Fibroblast of lung (primary cell): ENCODE measurements at regions not wholly inside any gene's neighbourhood (a gene's known extent, or its start where the extent isn't known, plus 50 kb on each side); places are given as distances from the start of the nearest gene placed in this dataset.
A peak's percentile ranks its signal among the peaks of the same experiment; 100 is the strongest.

Source experiments
- DNase-seq, 2 donors: peaks; one replicate each; pipeline versions ENCODE4 v3.0.0 to v3.0.0-alpha.2; 2010; ENCODE audit warnings: low read depth in 2 of 2
- H2AFZ ChIP-seq: 2 replicates; pipeline ENCODE4 v1.5.1; 2012; ENCODE audit warnings: low read length, control low read depth, inconsistent platforms
- H3K27ac ChIP-seq: 2 replicates; pipeline ENCODE4 v1.5.1; 2011; ENCODE audit warnings: low read length, control low read depth; ENCODE audit not compliant: insufficient read depth
- H3K27me3 ChIP-seq: 2 replicates; pipeline ENCODE4 v1.5.1; 2011; ENCODE audit warnings: mild to moderate bottlenecking, low read length; ENCODE audit not compliant: control insufficient read depth, insufficient read depth
- H3K36me3 ChIP-seq: 2 replicates; pipeline ENCODE4 v1.5.1; 2011; ENCODE audit warnings: low read length; ENCODE audit not compliant: control insufficient read depth, insufficient read depth
- H3K4me1 ChIP-seq: 2 replicates; pipeline ENCODE4 v1.5.1; 2011; ENCODE audit warnings: low read length; ENCODE audit not compliant: control insufficient read depth, insufficient read depth; ENCODE audit errors: extremely low read depth
- H3K4me2 ChIP-seq: 2 replicates; pipeline ENCODE4 v1.5.1; 2011; ENCODE audit warnings: low read length, control low read depth; ENCODE audit not compliant: insufficient read depth; ENCODE audit errors: extremely low read depth
- H3K4me3 ChIP-seq, 4 experiments: fragments of 200-600 bp in 1 of 4; sonication (generic) in 1 of 4; replicated peaks in 1 of 4; 2 replicates each; pipeline ENCODE4 v1.5.1; 2011 to 2016; ENCODE audit warnings: low read length in 4 of 4, low read depth in 3 of 4, mild to moderate bottlenecking in 3 of 4, control low read depth in 2 of 4, inconsistent platforms in 1 of 4, mixed read lengths in 1 of 4; ENCODE audit not compliant: insufficient read depth in 1 of 4; ENCODE audit errors: control extremely low read depth in 1 of 4
- H3K79me2 ChIP-seq: 2 replicates; pipeline ENCODE4 v1.5.1; 2012; ENCODE audit warnings: mild to moderate bottlenecking, low read length, inconsistent platforms; ENCODE audit not compliant: control insufficient read depth, insufficient read depth
- H3K9ac ChIP-seq: 2 replicates; pipeline ENCODE4 v1.5.1; 2011; ENCODE audit warnings: mild to moderate bottlenecking, low read length, control low read depth; ENCODE audit not compliant: insufficient read depth
- H3K9me3 ChIP-seq: 2 replicates; pipeline ENCODE4 v1.5.1; 2012; ENCODE audit warnings: low read depth, low read length; ENCODE audit not compliant: control insufficient read depth, insufficient read depth
- H4K20me1 ChIP-seq: 2 replicates; pipeline ENCODE4 v1.5.1; 2011; ENCODE audit warnings: low read length; ENCODE audit not compliant: control insufficient read depth, insufficient read depth; ENCODE audit errors: extremely low read depth
- CTCF ChIP-seq, 2 donors: IDR thresholded peaks in 1 of 2; conservative IDR thresholded peaks in 1 of 2; 1 replicate in 1 of 2; 2 replicates in 1 of 2; pipeline ENCODE4 v1.5.1; 2011 to 2012; ENCODE audit warnings: low read length in 2 of 2, control low read depth in 1 of 2, inconsistent platforms in 1 of 2, low read depth in 1 of 2, mild to moderate bottlenecking in 1 of 2
- EZH2 ChIP-seq: IDR thresholded peaks from 2 replicates; pipeline ENCODE4 v1.5.1; 2012; ENCODE audit warnings: low read length, control low read depth, mild to moderate bottlenecking; ENCODE audit errors: missing control alignments

GRCh38 chr5:111984044-111984443, 227.1 kb upstream of the NREP start:
- Histone ChIP-seq H3K27me3 (no peaks in the 10 kb centered on the region), H2AFZ (no peak overlapping the region), H3K36me3 (no peaks in the 10 kb centered on the region), H3K4me2 (peak overlapping the region; percentile 35), H3K27ac (peak overlapping the region; percentile 17), H3K9ac (no peak overlapping the region), H3K4me3 (no peak overlapping the region), H3K9me3 (no peaks in the 10 kb centered on the region), H3K4me1 (peaks cover 5% of the 10 kb centered on the region), H3K79me2 (no peaks in the 10 kb centered on the region), H4K20me1 (no peaks in the 10 kb centered on the region)
- TF ChIP-seq EZH2 (no peak), CTCF (conservative IDR thresholded peaks at IDR 0.05 in 1 of 2, IDR thresholded peaks at IDR 0.05 in 1 of 2; ENCODE audit: low read depth in 1 of 2, low read length in 2 of 2) (no peak)
- peak; percentile 42 to 98 for DNase-seq

- Histone ChIP-seq H3K36me3 (no peaks in the 10 kb centered on the region), H4K20me1 (no peaks in the 10 kb centered on the region), H3K27me3 (no peaks in the 10 kb centered on the region), H2AFZ (no peak overlapping the region), H3K27ac (no peak overlapping the region), H3K4me3 (no peak overlapping the region), H3K4me1 (peaks cover 5% of the 10 kb centered on the region), H3K9me3 (no peaks in the 10 kb centered on the region), H3K79me2 (no peaks in the 10 kb centered on the region), H3K4me2 (no peak overlapping the region), H3K9ac (no peak overlapping the region)
- no peak for TF ChIP-seq EZH2
- no peak for TF ChIP-seq CTCF (conservative IDR thresholded peaks at IDR 0.05 in 1 of 2, IDR thresholded peaks at IDR 0.05 in 1 of 2; ENCODE audit: low read depth in 1 of 2, low read length in 2 of 2)
- DNase-seq, result peak in 1 of 2 donors; percentile 32
These were observed 226.5 kb upstream of the NREP start for GRCh38 chr5:111983459-111983858.

- H3K27me3 ChIP-seq, result no peaks in the 10 kb centered on the region
- no peak overlapping the region for H3K4me2 ChIP-seq
- no peak for TF ChIP-seq CTCF (conservative IDR thresholded peaks at IDR 0.05 in 1 of 2, IDR thresholded peaks at IDR 0.05 in 1 of 2; ENCODE audit: low read depth in 1 of 2, low read length in 2 of 2)
- no peaks in the 10 kb centered on the region for H3K79me2 ChIP-seq
- no peaks in the 10 kb centered on the region for H3K4me1 ChIP-seq
- H4K20me1 ChIP-seq, result no peaks in the 10 kb centered on the region
- no peak overlapping the region for H3K27ac ChIP-seq
- H3K4me3 ChIP-seq, result no peak overlapping the region
- DNase-seq, result no peak
- no peak overlapping the region for H3K9ac ChIP-seq
- H2AFZ ChIP-seq, result no peak overlapping the region
- H3K36me3 ChIP-seq, result no peaks in the 10 kb centered on the region
- no peaks in the 10 kb centered on the region for H3K9me3 ChIP-seq
These were observed 220.4 kb upstream of the NREP start for GRCh38 chr5:111977436-111977829.
